ENCODE measurements at regions not wholly inside any gene's neighbourhood (a gene's known extent, or its start where the extent isn't known, plus 50 kb on each side); places are given as distances from the start of the nearest gene placed in this dataset.
"Not testable (repeated sequence)": the region's sequence is repeated elsewhere in the genome, so short reads cannot be mapped to it uniquely, and the experiment has no call there.

DNA sequence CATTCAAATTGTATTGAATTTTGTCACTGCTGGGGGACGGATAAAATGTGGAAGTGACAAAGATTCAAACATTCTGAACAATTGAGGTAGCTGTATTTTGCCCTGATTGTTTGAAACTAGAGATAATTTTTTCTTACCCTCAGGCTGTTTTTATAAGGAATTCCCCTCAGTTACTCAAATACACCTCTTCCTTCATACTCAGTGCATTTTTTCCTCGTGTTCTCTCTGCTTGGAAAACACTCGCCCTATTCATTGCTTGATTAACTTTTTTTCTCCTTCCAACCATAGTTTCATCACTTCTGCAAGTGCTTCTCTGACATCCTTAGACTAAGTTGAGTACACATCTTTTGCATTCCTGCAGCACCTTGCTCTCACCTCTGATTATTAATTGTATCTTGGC is 454.5 kb upstream of the FAM174A start:
- no CpG with 5 or more reads among the region's 3 CpGs for WGBS (ENCODE audit: insufficient coverage)
- H3K27ac ChIP-seq (ENCODE audit: low read length in 2 of 2); ATAC-seq (ENCODE audit: low read depth); POLR2A ChIA-PET; H3K27me3 Mint-ChIP-seq; H3K4me3 Mint-ChIP-seq; H3K4me3 ChIP-seq (ENCODE audit: control extremely low read depth in 1 of 5, extremely low read depth in 1 of 5, insufficient read depth in 1 of 5, low read depth in 2 of 5, low read length in 4 of 5); H3K36me3 ChIP-seq (replicated peaks in 1 of 2; ENCODE audit: control extremely low read depth in 1 of 2, control insufficient read depth in 1 of 2, extremely low read depth in 1 of 2, insufficient read depth in 2 of 2, low read length in 1 of 2); DNase-seq; H3K27ac Mint-ChIP-seq; H3K9me3 Mint-ChIP-seq (ENCODE audit: insufficient read depth); H3K4me2 ChIP-seq (replicated peaks; ENCODE audit: low read depth, low read length, poor library complexity, severe bottlenecking); H2AFZ ChIP-seq (ENCODE audit: insufficient read depth, low read depth, low read length, poor library complexity, severe bottlenecking); H3K4me1 ChIP-seq (ENCODE audit: control insufficient read depth in 2 of 2, insufficient read depth in 2 of 2, low read length in 2 of 2); H4K20me1 ChIP-seq (ENCODE audit: control insufficient read depth, insufficient read depth, low read length, poor library complexity, severe bottlenecking); H3K9me3 ChIP-seq (ENCODE audit: control extremely low read depth in 1 of 3, control insufficient read depth in 2 of 3, insufficient read depth in 1 of 3, low read length in 2 of 3); H3K27me3 ChIP-seq (replicated peaks in 1 of 4; ENCODE audit: control extremely low read depth in 1 of 4, control insufficient read depth in 3 of 4, insufficient read depth in 4 of 4, low read length in 3 of 4); intact Hi-C loops (cut with micrococcal nuclease); H3K4me1 Mint-ChIP-seq; CTCF ChIA-PET; H3K79me2 ChIP-seq (ENCODE audit: control insufficient read depth, insufficient read depth, low read length); H3K9ac ChIP-seq (ENCODE audit: low read length): not testable (repeated sequence)

- H3K9ac ChIP-seq (ENCODE audit: low read length); H3K4me3 Mint-ChIP-seq; ATAC-seq (ENCODE audit: low read depth); H3K9me3 ChIP-seq (ENCODE audit: control extremely low read depth in 1 of 3, control insufficient read depth in 2 of 3, insufficient read depth in 1 of 3, low read length in 2 of 3); H3K79me2 ChIP-seq (ENCODE audit: control insufficient read depth, insufficient read depth, low read length); H3K4me1 ChIP-seq (ENCODE audit: control insufficient read depth in 2 of 2, insufficient read depth in 2 of 2, low read length in 2 of 2); H4K20me1 ChIP-seq (ENCODE audit: control insufficient read depth, insufficient read depth, low read length, poor library complexity, severe bottlenecking); DNase-seq; intact Hi-C loops (cut with micrococcal nuclease); H3K4me2 ChIP-seq (replicated peaks; ENCODE audit: low read depth, low read length, poor library complexity, severe bottlenecking); H3K27ac Mint-ChIP-seq; H3K9me3 Mint-ChIP-seq (ENCODE audit: insufficient read depth); H2AFZ ChIP-seq (ENCODE audit: insufficient read depth, low read depth, low read length, poor library complexity, severe bottlenecking); H3K27ac ChIP-seq (ENCODE audit: low read length in 2 of 2); H3K36me3 ChIP-seq (replicated peaks in 1 of 2; ENCODE audit: control extremely low read depth in 1 of 2, control insufficient read depth in 1 of 2, extremely low read depth in 1 of 2, insufficient read depth in 2 of 2, low read length in 1 of 2); H3K27me3 Mint-ChIP-seq; H3K4me1 Mint-ChIP-seq; CTCF ChIA-PET; H3K4me3 ChIP-seq (ENCODE audit: control extremely low read depth in 1 of 5, extremely low read depth in 1 of 5, insufficient read depth in 1 of 5, low read depth in 2 of 5, low read length in 4 of 5); H3K27me3 ChIP-seq (replicated peaks in 1 of 4; ENCODE audit: control extremely low read depth in 1 of 4, control insufficient read depth in 3 of 4, insufficient read depth in 4 of 4, low read length in 3 of 4); POLR2A ChIA-PET: not testable (repeated sequence)
- no CpG with 5 or more reads among the region's 1 CpG for WGBS (ENCODE audit: insufficient coverage)
Measured at GRCh38 chr5:100079163-100079562, 456.0 kb upstream of the FAM174A start.

GRCh38 chr5:100066020-100066419 is 469.2 kb upstream of the FAM174A start:
- H3K4me3 Mint-ChIP-seq; H3K4me2 ChIP-seq (replicated peaks; ENCODE audit: low read depth, low read length, poor library complexity, severe bottlenecking); H3K9me3 ChIP-seq (ENCODE audit: control extremely low read depth in 1 of 3, control insufficient read depth in 2 of 3, insufficient read depth in 1 of 3, low read length in 2 of 3); POLR2A ChIA-PET; H3K9me3 Mint-ChIP-seq (ENCODE audit: insufficient read depth); H3K27me3 ChIP-seq (replicated peaks in 1 of 4; ENCODE audit: control extremely low read depth in 1 of 4, control insufficient read depth in 3 of 4, insufficient read depth in 4 of 4, low read length in 3 of 4); H3K27ac ChIP-seq (ENCODE audit: low read length in 2 of 2); H3K4me1 ChIP-seq (ENCODE audit: control insufficient read depth in 2 of 2, insufficient read depth in 2 of 2, low read length in 2 of 2); DNase-seq; CTCF ChIA-PET; H3K27ac Mint-ChIP-seq; H3K27me3 Mint-ChIP-seq; intact Hi-C loops (cut with micrococcal nuclease); H3K4me3 ChIP-seq (ENCODE audit: control extremely low read depth in 1 of 5, extremely low read depth in 1 of 5, insufficient read depth in 1 of 5, low read depth in 2 of 5, low read length in 4 of 5); H3K79me2 ChIP-seq (ENCODE audit: control insufficient read depth, insufficient read depth, low read length); H2AFZ ChIP-seq (ENCODE audit: insufficient read depth, low read depth, low read length, poor library complexity, severe bottlenecking); H3K36me3 ChIP-seq (replicated peaks in 1 of 2; ENCODE audit: control extremely low read depth in 1 of 2, control insufficient read depth in 1 of 2, extremely low read depth in 1 of 2, insufficient read depth in 2 of 2, low read length in 1 of 2); ATAC-seq (ENCODE audit: low read depth); H3K4me1 Mint-ChIP-seq; H4K20me1 ChIP-seq (ENCODE audit: control insufficient read depth, insufficient read depth, low read length, poor library complexity, severe bottlenecking); H3K9ac ChIP-seq (ENCODE audit: low read length): not testable (repeated sequence)
- no CpG with 5 or more reads among the region's 17 CpGs for WGBS (ENCODE audit: insufficient coverage)

Measured in B cell (primary cell).